ENCODE measurements at regions not wholly inside any gene's neighbourhood (a gene's known extent, or its start where the extent isn't known, plus 50 kb on each side); places are given as distances from the start of the nearest gene placed in this dataset.
"Not testable (repeated sequence)": the region's sequence is repeated elsewhere in the genome, so short reads cannot be mapped to it uniquely, and the experiment has no call there.

DNA sequence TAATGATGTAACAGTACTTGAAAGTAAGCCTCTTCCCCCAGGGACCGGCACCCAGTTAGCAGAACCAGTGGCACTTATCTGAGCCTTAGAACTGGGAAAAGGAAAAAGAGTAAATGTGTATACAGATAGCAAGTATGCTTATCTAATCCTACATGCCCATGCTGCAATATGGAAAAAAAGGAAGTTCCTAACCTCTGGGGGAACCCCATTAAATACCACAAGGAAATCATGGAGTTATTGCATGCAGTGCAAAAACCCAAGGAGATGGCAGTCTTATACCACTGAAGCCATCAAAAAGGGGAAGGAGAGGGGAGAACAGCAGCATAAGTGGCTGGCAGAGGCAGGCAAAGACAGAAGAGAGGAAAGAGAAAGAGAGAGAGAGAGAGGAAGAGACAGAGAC lies 456.8 kb downstream of the PTPRC start:
- not testable (repeated sequence) for TF ChIP-seq POLR2AphosphoS5 (IDR thresholded peaks at IDR 0.05; ENCODE audit: borderline replicate concordance, low read depth, low read length); EZH2 (IDR thresholded peaks at IDR 0.05)

Measured in SK-N-MC (cell line).